ENCODE measurements at regions not wholly inside any gene's neighbourhood (a gene's known extent, or its start where the extent isn't known, plus 50 kb on each side); places are given as distances from the start of the nearest gene placed in this dataset.
"Not testable (repeated sequence)": the region's sequence is repeated elsewhere in the genome, so short reads cannot be mapped to it uniquely, and the experiment has no call there.

- intact Hi-C loops (cut with DNase I), result no loop called here
- 78 to 87% methylated on average over 4 of the region's 4 CpGs for WGBS, 2 donors
- no peak overlapping the region for H3K4me3 ChIP-seq (ENCODE audit: low read length in 2 of 2)
- H3K27ac ChIP-seq (ENCODE audit: low read depth in 1 of 2, low read length in 2 of 2), result no peak overlapping the region
- peaks cover 1% of the 10 kb centered on the region for H3K9me3 ChIP-seq (ENCODE audit: control insufficient read depth, low read length)
- DNase-seq, result no peak
- no peaks in the 10 kb centered on the region for H3K4me1 ChIP-seq (ENCODE audit: control insufficient read depth in 1 of 2, insufficient read depth in 2 of 2, low read length in 2 of 2)
- no peaks in the 10 kb centered on the region for H3K36me3 ChIP-seq (ENCODE audit: control insufficient read depth in 1 of 2, insufficient read depth in 2 of 2, low read length in 1 of 2)
- ATAC-seq (ENCODE audit: low FRiP score), result no peak
- no peaks in the 10 kb centered on the region for H3K27me3 ChIP-seq (ENCODE audit: control insufficient read depth in 1 of 2, insufficient read depth in 2 of 2, low read length in 1 of 2)
Measured at GRCh38 chr6:131430531-131430930, 142.5 kb upstream of the ARG1 start.

GRCh38 chr6:131431718-131432117, 141.3 kb upstream of the ARG1 start:
- no peak for DNase-seq
- no peak overlapping the region for H3K27ac ChIP-seq (ENCODE audit: low read depth in 1 of 2, low read length in 2 of 2)
- H3K36me3 ChIP-seq (ENCODE audit: control insufficient read depth in 1 of 2, insufficient read depth in 2 of 2, low read length in 1 of 2), result no peaks in the 10 kb centered on the region
- intact Hi-C loops (cut with DNase I), result no loop called here
- peaks cover 1% of the 10 kb centered on the region for H3K9me3 ChIP-seq (ENCODE audit: control insufficient read depth, low read length)
- ATAC-seq (ENCODE audit: low FRiP score), result no peak
- 76 to 78% methylated on average over 2 of the region's 2 CpGs for WGBS, 2 donors
- H3K4me3 ChIP-seq (ENCODE audit: low read length in 2 of 2), result no peak overlapping the region
- H3K27me3 ChIP-seq (ENCODE audit: control insufficient read depth in 1 of 2, insufficient read depth in 2 of 2, low read length in 1 of 2), result no peaks in the 10 kb centered on the region
- H3K4me1 ChIP-seq (ENCODE audit: control insufficient read depth in 1 of 2, insufficient read depth in 2 of 2, low read length in 2 of 2), result no peaks in the 10 kb centered on the region

- intact Hi-C loops (cut with DNase I), result no loop called here
- H3K4me1 ChIP-seq (ENCODE audit: control insufficient read depth in 1 of 2, insufficient read depth in 2 of 2, low read length in 2 of 2), result no peaks in the 10 kb centered on the region
- H3K9me3 ChIP-seq (ENCODE audit: control insufficient read depth, low read length), result peaks cover 1% of the 10 kb centered on the region
- no peaks in the 10 kb centered on the region for H3K27me3 ChIP-seq (ENCODE audit: control insufficient read depth in 1 of 2, insufficient read depth in 2 of 2, low read length in 1 of 2)
- ATAC-seq (ENCODE audit: low FRiP score), result no peak
- WGBS, 2 donors, result 65 to 76% methylated on average over 1 of the region's 1 CpG
- H3K36me3 ChIP-seq (ENCODE audit: control insufficient read depth in 1 of 2, insufficient read depth in 2 of 2, low read length in 1 of 2), result no peaks in the 10 kb centered on the region
- no peak overlapping the region for H3K27ac ChIP-seq (ENCODE audit: low read depth in 1 of 2, low read length in 2 of 2)
- no peak for DNase-seq
- no peak overlapping the region for H3K4me3 ChIP-seq (ENCODE audit: low read length in 2 of 2)
Measured at GRCh38 chr6:131433927-131434326, 139.1 kb upstream of the ARG1 start.

- Histone ChIP-seq H3K36me3 (ENCODE audit: control insufficient read depth in 1 of 2, insufficient read depth in 2 of 2, low read length in 1 of 2) (no peaks in the 10 kb centered on the region), H3K9me3 (ENCODE audit: control insufficient read depth, low read length) (peaks cover 1% of the 10 kb centered on the region), H3K27me3 (ENCODE audit: control insufficient read depth in 1 of 2, insufficient read depth in 2 of 2, low read length in 1 of 2) (no peaks in the 10 kb centered on the region), H3K27ac (ENCODE audit: low read depth in 1 of 2, low read length in 2 of 2) (no peak overlapping the region), H3K4me1 (ENCODE audit: control insufficient read depth in 1 of 2, insufficient read depth in 2 of 2, low read length in 2 of 2) (no peaks in the 10 kb centered on the region), H3K4me3 (ENCODE audit: low read length in 2 of 2) (no peak overlapping the region)
- ATAC-seq (ENCODE audit: low FRiP score) (no peak), DNase-seq (no peak)
- WGBS, 2 donors, result 77 to 78% methylated on average over 1 of the region's 1 CpG
- intact Hi-C loops (cut with DNase I), result no loop called here
Measured at GRCh38 chr6:131436358-131436757, 136.7 kb upstream of the ARG1 start.

- DNase-seq (no peak), ATAC-seq (ENCODE audit: low FRiP score) (no peak)
- H3K27ac ChIP-seq (ENCODE audit: low read depth in 1 of 2, low read length in 2 of 2), result no peak overlapping the region
- no peaks in the 10 kb centered on the region for H3K4me1 ChIP-seq (ENCODE audit: control insufficient read depth in 1 of 2, insufficient read depth in 2 of 2, low read length in 2 of 2)
- 89 to 95% methylated on average over 3 of the region's 3 CpGs for WGBS, 2 donors
- no peaks in the 10 kb centered on the region for H3K27me3 ChIP-seq (ENCODE audit: control insufficient read depth in 1 of 2, insufficient read depth in 2 of 2, low read length in 1 of 2)
- intact Hi-C loops (cut with DNase I), result no loop called here
- peaks cover 1% of the 10 kb centered on the region for H3K9me3 ChIP-seq (ENCODE audit: control insufficient read depth, low read length)
- H3K4me3 ChIP-seq (ENCODE audit: low read length in 2 of 2), result no peak overlapping the region
- no peaks in the 10 kb centered on the region for H3K36me3 ChIP-seq (ENCODE audit: control insufficient read depth in 1 of 2, insufficient read depth in 2 of 2, low read length in 1 of 2)
Measured at GRCh38 chr6:131443014-131443413, 130.0 kb upstream of the ARG1 start.

GRCh38 chr6:131443514-131443913, 129.5 kb upstream of the ARG1 start:
- intact Hi-C loops (cut with DNase I), result no loop called here
- Histone ChIP-seq H3K27me3 (ENCODE audit: control insufficient read depth in 1 of 2, insufficient read depth in 2 of 2, low read length in 1 of 2) (no peaks in the 10 kb centered on the region), H3K4me1 (ENCODE audit: control insufficient read depth in 1 of 2, insufficient read depth in 2 of 2, low read length in 2 of 2) (no peaks in the 10 kb centered on the region), H3K9me3 (ENCODE audit: control insufficient read depth, low read length) (peaks cover 1% of the 10 kb centered on the region), H3K36me3 (ENCODE audit: control insufficient read depth in 1 of 2, insufficient read depth in 2 of 2, low read length in 1 of 2) (no peaks in the 10 kb centered on the region), H3K27ac (ENCODE audit: low read depth in 1 of 2, low read length in 2 of 2) (no peak overlapping the region), H3K4me3 (ENCODE audit: low read length in 2 of 2) (no peak overlapping the region)
- no peak for DNase-seq
- 81 to 85% methylated on average over 3 of the region's 3 CpGs for WGBS, 2 donors
- ATAC-seq (ENCODE audit: low FRiP score), result no peak

- H3K27me3 ChIP-seq (ENCODE audit: control insufficient read depth in 1 of 2, insufficient read depth in 2 of 2, low read length in 1 of 2); H3K27ac ChIP-seq (ENCODE audit: low read depth in 1 of 2, low read length in 2 of 2); H3K4me1 ChIP-seq (ENCODE audit: control insufficient read depth in 1 of 2, insufficient read depth in 2 of 2, low read length in 2 of 2); H3K4me3 ChIP-seq (ENCODE audit: low read length in 2 of 2); ATAC-seq (ENCODE audit: low FRiP score); intact Hi-C loops (cut with DNase I); H3K36me3 ChIP-seq (ENCODE audit: control insufficient read depth in 1 of 2, insufficient read depth in 2 of 2, low read length in 1 of 2); DNase-seq; H3K9me3 ChIP-seq (ENCODE audit: control insufficient read depth, low read length): not testable (repeated sequence)
Measured at GRCh38 chr6:131445356-131445755, 127.7 kb upstream of the ARG1 start.

- Histone ChIP-seq H3K27me3 (ENCODE audit: control insufficient read depth in 1 of 2, insufficient read depth in 2 of 2, low read length in 1 of 2) (peaks cover 0 to 1% of the 10 kb centered on the region in 2 donors), H3K9me3 (ENCODE audit: control insufficient read depth, low read length) (no peaks in the 10 kb centered on the region), H3K4me3 (ENCODE audit: low read length in 2 of 2) (no peak overlapping the region), H3K36me3 (ENCODE audit: control insufficient read depth in 1 of 2, insufficient read depth in 2 of 2, low read length in 1 of 2) (no peaks in the 10 kb centered on the region), H3K4me1 (ENCODE audit: control insufficient read depth in 1 of 2, insufficient read depth in 2 of 2, low read length in 2 of 2) (no peaks in the 10 kb centered on the region), H3K27ac (ENCODE audit: low read depth in 1 of 2, low read length in 2 of 2) (no peak overlapping the region)
- WGBS, 2 donors, result 82 to 85% methylated on average over 4 of the region's 4 CpGs
- intact Hi-C loops (cut with DNase I), result no loop called here
- no peak for ATAC-seq (ENCODE audit: low FRiP score)
- DNase-seq, result no peak
Measured at GRCh38 chr6:131450861-131451260, 122.2 kb upstream of the ARG1 start.

GRCh38 chr6:131451321-131452144, 121.5 kb upstream of the ARG1 start:
- H3K4me3 ChIP-seq (ENCODE audit: low read length in 2 of 2), result no peak overlapping the region
- ATAC-seq (ENCODE audit: low FRiP score), result no peak
- 63 to 70% methylated on average over 4 of the region's 4 CpGs for WGBS, 2 donors

More at GRCh38 chr6:131451321-131452144, 121.5 kb upstream of the ARG1 start:
- H3K4me1 ChIP-seq (ENCODE audit: control insufficient read depth in 1 of 2, insufficient read depth in 2 of 2, low read length in 2 of 2), result no peaks in the 10 kb centered on the region
- no peaks in the 10 kb centered on the region for H3K9me3 ChIP-seq (ENCODE audit: control insufficient read depth, low read length)
- no peak for DNase-seq
- no peaks in the 10 kb centered on the region for H3K36me3 ChIP-seq (ENCODE audit: control insufficient read depth in 1 of 2, insufficient read depth in 2 of 2, low read length in 1 of 2)
- intact Hi-C loops (cut with DNase I), result no loop called here
- H3K27me3 ChIP-seq (ENCODE audit: control insufficient read depth in 1 of 2, insufficient read depth in 2 of 2, low read length in 1 of 2), result peaks cover 0 to 1% of the 10 kb centered on the region in 2 donors
- no peak overlapping the region for H3K27ac ChIP-seq (ENCODE audit: low read depth in 1 of 2, low read length in 2 of 2)

Measured in aorta (tissue), 5 donors.